Transverse colon (tissue), 4 donors: ENCODE measurements at regions not wholly inside any gene's neighbourhood (a gene's known extent, or its start where the extent isn't known, plus 50 kb on each side); places are given as distances from the start of the nearest gene placed in this dataset.

ENCODE experiments used
- EP300 ChIP-seq: sonication (generic); formaldehyde crosslinking; IDR thresholded peaks from one replicate; pipeline ENCODE4 v1.6.1; 2017; ENCODE audit warnings: antibody characterized with exemption, low read depth
- POLR2AphosphoS5 ChIP-seq, 3 donors: sonication (generic); formaldehyde crosslinking; IDR thresholded peaks; one replicate each; pipeline ENCODE4 v1.6.1; 2016; ENCODE audit warnings: antibody characterized with exemption in 3 of 3
- TF ChIP-seq, protein P1 (sequence below), 5 experiments: fragments of 200-600 bp in 3 of 5; fragments of 450-650 bp in 2 of 5; sonication (generic) in 3 of 5; IDR thresholded peaks; 1 replicate in 2 of 5; 2 replicates in 3 of 5; pipeline ENCODE4 v1.5.1; 2016 to 2017; ENCODE audit warnings: antibody characterized with exemption in 5 of 5, inconsistent platforms in 3 of 5, mild to moderate bottlenecking in 2 of 5, moderate library complexity in 1 of 5

DNA sequence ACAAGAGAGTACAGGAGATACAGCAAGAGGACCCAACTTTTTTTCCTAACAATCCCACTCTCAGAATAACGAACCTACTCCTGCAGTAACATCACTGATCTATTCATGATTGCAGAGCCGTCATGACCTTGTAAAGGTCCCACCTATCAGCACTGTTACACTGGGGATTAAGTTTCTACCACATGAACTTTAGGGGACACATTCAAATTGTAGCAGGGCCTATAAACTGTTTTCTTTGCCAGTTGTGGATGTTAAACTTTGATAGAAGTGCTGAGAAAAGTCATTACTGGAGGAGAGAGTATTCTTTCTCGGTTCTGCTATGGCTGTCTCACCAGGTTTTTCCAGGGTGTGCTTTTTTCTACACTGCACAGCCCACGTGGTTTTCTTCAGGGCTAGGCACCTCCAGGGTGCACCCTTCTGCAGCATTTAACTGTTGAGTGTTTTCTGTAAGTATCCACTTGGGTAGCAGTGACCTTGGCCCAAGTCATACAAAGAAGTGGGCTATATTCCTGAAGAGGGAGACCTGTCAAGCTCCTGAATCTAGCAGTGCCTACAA is 131.6 kb upstream of the AHR start:
- TF ChIP-seq EP300 (no peak), POLR2AphosphoS5 (IDR thresholded peaks at IDR 0.05) (no peak)
- TF ChIP-seq, protein P1, sequence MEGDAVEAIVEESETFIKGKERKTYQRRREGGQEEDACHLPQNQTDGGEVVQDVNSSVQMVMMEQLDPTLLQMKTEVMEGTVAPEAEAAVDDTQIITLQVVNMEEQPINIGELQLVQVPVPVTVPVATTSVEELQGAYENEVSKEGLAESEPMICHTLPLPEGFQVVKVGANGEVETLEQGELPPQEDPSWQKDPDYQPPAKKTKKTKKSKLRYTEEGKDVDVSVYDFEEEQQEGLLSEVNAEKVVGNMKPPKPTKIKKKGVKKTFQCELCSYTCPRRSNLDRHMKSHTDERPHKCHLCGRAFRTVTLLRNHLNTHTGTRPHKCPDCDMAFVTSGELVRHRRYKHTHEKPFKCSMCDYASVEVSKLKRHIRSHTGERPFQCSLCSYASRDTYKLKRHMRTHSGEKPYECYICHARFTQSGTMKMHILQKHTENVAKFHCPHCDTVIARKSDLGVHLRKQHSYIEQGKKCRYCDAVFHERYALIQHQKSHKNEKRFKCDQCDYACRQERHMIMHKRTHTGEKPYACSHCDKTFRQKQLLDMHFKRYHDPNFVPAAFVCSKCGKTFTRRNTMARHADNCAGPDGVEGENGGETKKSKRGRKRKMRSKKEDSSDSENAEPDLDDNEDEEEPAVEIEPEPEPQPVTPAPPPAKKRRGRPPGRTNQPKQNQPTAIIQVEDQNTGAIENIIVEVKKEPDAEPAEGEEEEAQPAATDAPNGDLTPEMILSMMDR (IDR thresholded peaks at IDR 0.05), result no peak
